IMR-90 (cell line): ENCODE measurements at regions not wholly inside any gene's neighbourhood (a gene's known extent, or its start where the extent isn't known, plus 50 kb on each side); places are given as distances from the start of the nearest gene placed in this dataset.

Experiments
- ATAC-seq: fragments of 200-7000 bp; cut with Tn5 transposase; 2 replicates; pipeline ENCODE4 v1.9.1; 2020; ENCODE audit warnings: low read depth, mild to moderate bottlenecking, moderate library complexity
- BruUV-seq: library from RNA; stranded (reverse); fragments of 400-500 nt; replicated peaks from 2 replicates; lab custom pipeline; 2021; lab: Mats Ljungman, UMichigan
- CTCF ChIA-PET: fragments of 300-600 bp; formaldehyde crosslinking; extraction: SDS; loops from one replicate; lab custom pipeline; 2021; ENCODE audit warnings: antibody characterized with exemption; lab: Yijun Ruan, JAX
- POLR2A ChIA-PET: fragments of 300-600 bp; sonication (Branson Sonifier 250); formaldehyde crosslinking; loops from one replicate; lab custom pipeline; 2022; ENCODE audit warnings: antibody characterized with exemption; ENCODE audit not compliant: unreplicated experiment; lab: Charles Lee
- DNase-seq: peaks from one replicate; pipeline ENCODE4 v3.0.0; 2013
- H2AFZ ChIP-seq: replicated peaks from 2 replicates; pipeline ENCODE3; 2013; ENCODE audit warnings: low read length, mild to moderate bottlenecking; ENCODE audit not compliant: poor library complexity
- H2AK5ac ChIP-seq: 2 replicates; pipeline ENCODE4 v1.6.1; 2013; ENCODE audit warnings: low read depth, low read length, inconsistent platforms
- H2AK9ac ChIP-seq: replicated peaks from 2 replicates; pipeline ENCODE3; 2013; ENCODE audit warnings: mild to moderate bottlenecking, low read depth, low read length, moderate library complexity; ENCODE audit not compliant: poor library complexity
- H2BK120ac ChIP-seq: 2 replicates; pipeline ENCODE4 v1.6.1; 2013; ENCODE audit warnings: low read depth, low read length, inconsistent platforms
- H2BK15ac ChIP-seq: 3 replicates; pipeline ENCODE4 v1.6.1; 2013; ENCODE audit warnings: low read depth, low read length, inconsistent platforms
- H2BK20ac ChIP-seq: 2 replicates; pipeline ENCODE4 v1.6.1; 2013; ENCODE audit warnings: low read depth, mild to moderate bottlenecking, inconsistent platforms, low read length, moderate library complexity
- H2BK5ac ChIP-seq: 2 replicates; pipeline ENCODE4 v1.6.1; 2013; ENCODE audit warnings: mild to moderate bottlenecking, low read depth, low read length, inconsistent platforms; ENCODE audit not compliant: poor library complexity, severe bottlenecking
- H3K14ac ChIP-seq: replicated peaks from 2 replicates; pipeline ENCODE4 v1.6.1; 2013; ENCODE audit warnings: low read depth, low read length, inconsistent platforms
- H3K18ac ChIP-seq: 2 replicates; pipeline ENCODE4 v1.6.1; 2013; ENCODE audit warnings: low read depth, low read length, control low read depth
- H3K23ac ChIP-seq: 2 replicates; pipeline ENCODE4 v1.6.1; 2013; ENCODE audit warnings: low read depth, low read length, inconsistent platforms
- H3K27ac ChIP-seq: 2 replicates; pipeline ENCODE4 v1.5.1; 2013; ENCODE audit warnings: mild to moderate bottlenecking, control low read depth, low read length; ENCODE audit not compliant: insufficient read depth
- H3K27me3 ChIP-seq: 2 replicates; pipeline ENCODE4 v1.6.1; 2013; ENCODE audit warnings: low read length; ENCODE audit not compliant: control insufficient read depth, insufficient read depth
- H3K36me3 ChIP-seq: 2 replicates; pipeline ENCODE4 v1.6.1; 2013; ENCODE audit warnings: low read length, mixed read lengths; ENCODE audit not compliant: control insufficient read depth, insufficient read depth
- H3K4ac ChIP-seq: 2 replicates; pipeline ENCODE4 v1.6.1; 2013; ENCODE audit warnings: low read depth, low read length, inconsistent platforms
- H3K4me1 ChIP-seq: 2 replicates; pipeline ENCODE4 v1.6.1; 2013; ENCODE audit warnings: low read length, mixed read lengths; ENCODE audit not compliant: control insufficient read depth, insufficient read depth
- H3K4me2 ChIP-seq: 2 replicates; pipeline ENCODE4 v1.6.1; 2013; ENCODE audit warnings: low read depth, mild to moderate bottlenecking, control low read depth, low read length, moderate library complexity
- H3K4me3 ChIP-seq: 2 replicates; pipeline ENCODE4 v1.5.1; 2013; ENCODE audit warnings: low read depth, mild to moderate bottlenecking, control low read depth, low read length, moderate library complexity; ENCODE audit not compliant: insufficient read depth
- H3K56ac ChIP-seq: 2 replicates; pipeline ENCODE4 v1.6.1; 2013; ENCODE audit warnings: low read length, inconsistent platforms; ENCODE audit not compliant: insufficient read depth; ENCODE audit errors: extremely low read depth
- H3K79me1 ChIP-seq, 2 experiments: 2 replicates each; pipeline ENCODE4 v1.6.1; 2013; ENCODE audit warnings: low read length in 2 of 2, inconsistent platforms in 1 of 2, low read depth in 1 of 2
- H3K9ac ChIP-seq: 2 replicates; pipeline ENCODE4 v1.6.1; 2013; ENCODE audit warnings: low read depth, low read length, control low read depth
- H3K9me1 ChIP-seq: 2 replicates; pipeline ENCODE4 v1.6.1; 2013; ENCODE audit warnings: low read length, inconsistent platforms; ENCODE audit not compliant: insufficient read depth
- H3K9me3 ChIP-seq: 2 replicates; pipeline ENCODE4 v1.6.1; 2013; ENCODE audit warnings: low read length; ENCODE audit not compliant: control insufficient read depth, insufficient read depth
- H4K20me1 ChIP-seq: 2 replicates; pipeline ENCODE4 v1.6.1; 2013; ENCODE audit warnings: low read length, inconsistent platforms; ENCODE audit not compliant: insufficient read depth
- H4K5ac ChIP-seq: 2 replicates; pipeline ENCODE4 v1.6.1; 2013; ENCODE audit warnings: mild to moderate bottlenecking, low read depth, low read length, control low read depth
- H4K8ac ChIP-seq, 2 experiments: 2 replicates each; pipeline ENCODE4 v1.6.1; 2013; ENCODE audit warnings: low read depth in 2 of 2, low read length in 2 of 2, control low read depth in 1 of 2, inconsistent platforms in 1 of 2
- H4K91ac ChIP-seq: 2 replicates; pipeline ENCODE4 v1.6.1; 2013; ENCODE audit warnings: low read depth, low read length, inconsistent platforms; ENCODE audit not compliant: insufficient read depth
- BHLHE40 ChIP-seq: fragments of 150-350 bp; IDR thresholded peaks from 2 replicates; pipeline ENCODE4 v1.6.1; 2016; ENCODE audit warnings: mild to moderate bottlenecking, low read depth, low read length
- CEBPB ChIP-seq: IDR thresholded peaks from 2 replicates; pipeline ENCODE4 v1.6.1; 2012; ENCODE audit warnings: low read depth, low read length, improper control_type of control experiment
- CHD1 ChIP-seq: IDR thresholded peaks from 2 replicates; pipeline ENCODE4 v1.6.1; 2012; ENCODE audit warnings: low read depth, low read length, improper control_type of control experiment
- CTCF ChIP-seq: conservative IDR thresholded peaks from 2 replicates; pipeline ENCODE4 v1.5.1; 2012; ENCODE audit warnings: mild to moderate bottlenecking, low read depth, low read length, improper control_type of control experiment
- FOS ChIP-seq: fragments of 150-350 bp; IDR thresholded peaks from 2 replicates; pipeline ENCODE4 v1.6.1; 2016; ENCODE audit warnings: low read depth, low read length
- MAFK ChIP-seq: IDR thresholded peaks from 2 replicates; pipeline ENCODE4 v1.6.1; 2012; ENCODE audit warnings: low read depth, low read length, improper control_type of control experiment
- MAZ ChIP-seq: IDR thresholded peaks from 2 replicates; pipeline ENCODE4 v1.6.1; 2012; ENCODE audit warnings: low read depth, mild to moderate bottlenecking, low read length, improper control_type of control experiment, moderate library complexity, borderline replicate concordance
- MXI1 ChIP-seq: IDR thresholded peaks from 2 replicates; pipeline ENCODE4 v1.6.1; 2012; ENCODE audit warnings: low read depth, mild to moderate bottlenecking, low read length, moderate library complexity, borderline replicate concordance
- NFE2L2 ChIP-seq: fragments of 150-350 bp; IDR thresholded peaks from 2 replicates; pipeline ENCODE4 v1.6.1; 2016; ENCODE audit warnings: low read depth, mild to moderate bottlenecking, low read length
- POLR2A ChIP-seq: IDR thresholded peaks from 2 replicates; pipeline ENCODE4 v1.6.1; 2012; ENCODE audit warnings: mild to moderate bottlenecking, low read depth, low read length
- RAD21 ChIP-seq: IDR thresholded peaks from 2 replicates; pipeline ENCODE4 v1.6.1; 2012; ENCODE audit warnings: low read length, improper control_type of control experiment
- RCOR1 ChIP-seq: IDR thresholded peaks from 2 replicates; pipeline ENCODE4 v1.6.1; 2012; ENCODE audit warnings: mild to moderate bottlenecking, low read length, improper control_type of control experiment; ENCODE audit not compliant: insufficient replicate concordance
- RFX5 ChIP-seq: IDR thresholded peaks from 2 replicates; pipeline ENCODE4 v1.8.0; 2012; ENCODE audit warnings: low read depth, mild to moderate bottlenecking, low read length, moderate library complexity
- SMC3 ChIP-seq: fragments of 150-350 bp; IDR thresholded peaks from 2 replicates; pipeline ENCODE4 v1.6.1; 2016; ENCODE audit warnings: low read depth, mild to moderate bottlenecking, antibody characterized with exemption, low read length, moderate library complexity
- WGBS, 2 experiments: methylation state at CpG; one replicate each; pipeline versions ENCODE4 v1.1.5 to v1.1.7; 2013; ENCODE audit warnings: missing lambda C conversion rate in 2 of 2; ENCODE audit not compliant: insufficient read length in 1 of 2; ENCODE audit errors: extremely low coverage in 2 of 2; 5-methylcytosine and 5-hydroxymethylcytosine counted together
- dilution Hi-C: fragments of 300-500 bp; cut with HindIII; formaldehyde crosslinking; loops from one replicate; pipeline ENCODE4 v1.14.3; 2018; ENCODE audit warnings: low sequenced_read_pairs; ENCODE audit not compliant: unreplicated experiment
- in situ Hi-C: fragments of 300-500 bp; cut with MboI; formaldehyde crosslinking; loops from 3 replicates; pipeline ENCODE4 v1.14.3; 2019; ENCODE audit warnings: low sequenced_read_pairs, inconsistent platforms, mixed read lengths
- intact Hi-C: fragments of 100-400 bp; cut with micrococcal nuclease; formaldehyde crosslinking; loops from 2 replicates; pipeline ENCODE4 v1.10.0; 2022
- TF ChIP-seq, protein P1 (sequence below): fragments of 150-350 bp; IDR thresholded peaks from 2 replicates; pipeline ENCODE4 v1.6.1; 2017; ENCODE audit warnings: mild to moderate bottlenecking, antibody characterized with exemption, low read length, low read depth
- TF ChIP-seq, protein P2 (sequence below): fragments of 150-350 bp; IDR thresholded peaks from 2 replicates; pipeline ENCODE4 v1.6.1; 2016; ENCODE audit warnings: low read depth, mild to moderate bottlenecking, low read length, moderate library complexity, borderline replicate concordance

GRCh38 chr4:67375291-67375690, 170.0 kb downstream of the CENPC start:
- Histone ChIP-seq H2AK5ac (no peak overlapping the region), H2BK5ac (no peak overlapping the region), H3K4me2 (no peak overlapping the region), H4K20me1 (no peaks in the 10 kb centered on the region), H3K9ac (no peak overlapping the region), H4K8ac (no peak overlapping the region), H2AK9ac (no peak overlapping the region), H3K4ac (no peak overlapping the region), H3K27ac (no peak overlapping the region), H3K9me3 (no peaks in the 10 kb centered on the region), H3K27me3 (no peaks in the 10 kb centered on the region), H2BK120ac (no peak overlapping the region), H4K91ac (no peak overlapping the region), H3K4me3 (no peak overlapping the region), H3K9me1 (no peaks in the 10 kb centered on the region), H3K4me1 (no peaks in the 10 kb centered on the region), H3K56ac (no peak overlapping the region), H4K5ac (no peak overlapping the region), H3K36me3 (no peaks in the 10 kb centered on the region), H3K23ac (no peak overlapping the region), H3K14ac (no peak overlapping the region), H3K79me1 (no peaks in the 10 kb centered on the region), H3K18ac (no peak overlapping the region), H2BK15ac (no peak overlapping the region), H2BK20ac (no peak overlapping the region), H2AFZ (no peak overlapping the region)
- WGBS, 2 experiments, result 0% methylated on average over 1 of the region's 3 CpGs; no CpG with 5 or more reads in 1 of the 2 experiments
- POLR2A ChIA-PET, result no interaction called here
- DNase-seq (no peak), ATAC-seq (no peak)
- intact Hi-C loops (no loop called here), in situ Hi-C loops (no loop called here), dilution Hi-C loops (no loop called here)
- TF ChIP-seq MAZ (no peak), CTCF (no peak), MAFK (no peak), RCOR1 (no peak), SMC3 (no peak), FOS (no peak), NFE2L2 (no peak), CHD1 (no peak), RFX5 (no peak), MXI1 (no peak), CEBPB (no peak), BHLHE40 (no peak), RAD21 (no peak), POLR2A (no peak)
- TF ChIP-seq, protein P1, sequence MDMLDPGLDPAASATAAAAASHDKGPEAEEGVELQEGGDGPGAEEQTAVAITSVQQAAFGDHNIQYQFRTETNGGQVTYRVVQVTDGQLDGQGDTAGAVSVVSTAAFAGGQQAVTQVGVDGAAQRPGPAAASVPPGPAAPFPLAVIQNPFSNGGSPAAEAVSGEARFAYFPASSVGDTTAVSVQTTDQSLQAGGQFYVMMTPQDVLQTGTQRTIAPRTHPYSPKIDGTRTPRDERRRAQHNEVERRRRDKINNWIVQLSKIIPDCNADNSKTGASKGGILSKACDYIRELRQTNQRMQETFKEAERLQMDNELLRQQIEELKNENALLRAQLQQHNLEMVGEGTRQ, result no peak
- TF ChIP-seq, protein P2, sequence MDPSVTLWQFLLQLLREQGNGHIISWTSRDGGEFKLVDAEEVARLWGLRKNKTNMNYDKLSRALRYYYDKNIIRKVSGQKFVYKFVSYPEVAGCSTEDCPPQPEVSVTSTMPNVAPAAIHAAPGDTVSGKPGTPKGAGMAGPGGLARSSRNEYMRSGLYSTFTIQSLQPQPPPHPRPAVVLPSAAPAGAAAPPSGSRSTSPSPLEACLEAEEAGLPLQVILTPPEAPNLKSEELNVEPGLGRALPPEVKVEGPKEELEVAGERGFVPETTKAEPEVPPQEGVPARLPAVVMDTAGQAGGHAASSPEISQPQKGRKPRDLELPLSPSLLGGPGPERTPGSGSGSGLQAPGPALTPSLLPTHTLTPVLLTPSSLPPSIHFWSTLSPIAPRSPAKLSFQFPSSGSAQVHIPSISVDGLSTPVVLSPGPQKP, result no peak
- CTCF ChIA-PET, result no interaction called here
- BruUV-seq, result no TSS peak
